Lung microvascular endothelial cell (primary cell): ENCODE measurements at regions not wholly inside any gene's neighbourhood (a gene's known extent, or its start where the extent isn't known, plus 50 kb on each side); places are given as distances from the start of the nearest gene placed in this dataset.
"Not testable (repeated sequence)": the region's sequence is repeated elsewhere in the genome, so short reads cannot be mapped to it uniquely, and the experiment has no call there.

Experiments
- DNase-seq, 2 donors: peaks; one replicate each; pipeline versions ENCODE4 v3.0.0 to v3.0.0-alpha.2; 2010; ENCODE audit warnings: low read depth in 2 of 2

GRCh38 chr1:100597061-100597741, 59.3 kb downstream of the GPR88 start:
- DNase-seq: peak; percentile 51 to 92

- no peak for DNase-seq
These were observed 59.8 kb downstream of the GPR88 start for GRCh38 chr1:100597784-100598183.

GRCh38 chr1:100600377-100600776, 62.4 kb downstream of the GPR88 start:
- not testable (repeated sequence) for DNase-seq

- not testable (repeated sequence) for DNase-seq
These were observed 64.1 kb downstream of the GPR88 start for GRCh38 chr1:100602028-100602427.

GRCh38 chr1:100604372-100604771, 66.4 kb downstream of the GPR88 start:
- no peak for DNase-seq

- DNase-seq: peak; percentile 65 to 81
These were observed 68.5 kb downstream of the GPR88 start for GRCh38 chr1:100606438-100606837.

- DNase-seq: no peak
These were observed 69.8 kb downstream of the GPR88 start for GRCh38 chr1:100607628-100608240.

- DNase-seq: no peak
These were observed 71.9 kb downstream of the GPR88 start for GRCh38 chr1:100609849-100610248.

- no peak for DNase-seq
These were observed 73.1 kb downstream of the GPR88 start for GRCh38 chr1:100611086-100611485.

GRCh38 chr1:100612540-100612939, 74.6 kb downstream of the GPR88 start:
- DNase-seq: no peak

GRCh38 chr1:100613817-100614559, 76.0 kb downstream of the GPR88 start:
- DNase-seq: no peak

- DNase-seq: no peak
These were observed 76.6 kb downstream of the GPR88 start for GRCh38 chr1:100614570-100614969.

GRCh38 chr1:100615686-100616085, 77.7 kb downstream of the GPR88 start:
- no peak for DNase-seq

GRCh38 chr1:100616121-100616621, 78.2 kb downstream of the GPR88 start:
- no peak for DNase-seq

GRCh38 chr1:100622037-100622436, 84.1 kb downstream of the GPR88 start:
- DNase-seq: peak; percentile 22 to 97

GRCh38 chr1:100622506-100622905, 84.6 kb downstream of the GPR88 start:
- no peak for DNase-seq

GRCh38 chr1:100622966-100623762, 85.2 kb downstream of the GPR88 start:
- no peak for DNase-seq

GRCh38 chr1:100624886-100625610, 87.1 kb downstream of the GPR88 start:
- peak in 1 of 2 donors; percentile 78 for DNase-seq

- DNase-seq: peak in 1 of 2 donors; percentile 92
These were observed 88.5 kb downstream of the GPR88 start for GRCh38 chr1:100626397-100626796.

- peak in 1 of 2 donors; percentile 57 for DNase-seq
These were observed 89.2 kb downstream of the GPR88 start for GRCh38 chr1:100627054-100627716.
